Right lobe of liver (tissue), 6 donors: ENCODE measurements at regions not wholly inside any gene's neighbourhood (a gene's known extent, or its start where the extent isn't known, plus 50 kb on each side); places are given as distances from the start of the nearest gene placed in this dataset.
A peak's percentile ranks its signal among the peaks of the same experiment; 100 is the strongest.

Source experiments
- ATAC-seq, 4 donors: fragments of 200-7000 bp; cut with Tn5 transposase; one replicate each; pipeline ENCODE4 v1.9.1; 2020; ENCODE audit warnings: mild to moderate bottlenecking in 4 of 4, moderate library complexity in 4 of 4
- DNase-seq, 3 donors: peaks; one replicate each; pipeline ENCODE4 v3.0.0-alpha.2; 2020
- H3K27ac ChIP-seq, 3 donors: fragments of 200-600 bp; one replicate each; pipeline ENCODE4 v1.8.0; 2022
- H3K27me3 ChIP-seq, 2 donors: fragments of 200-600 bp; one replicate each; pipeline ENCODE4 v1.8.0; 2022
- H3K36me3 ChIP-seq, 4 donors: fragments of 200-600 bp; sonication (generic) in 1 of 4; one replicate each; pipeline versions ENCODE4 v1.5.1 to v1.8.0; 2017 to 2022; ENCODE audit warnings: control low read depth in 1 of 4
- H3K4me1 ChIP-seq, 4 donors: fragments of 200-600 bp; sonication (generic) in 1 of 4; one replicate each; pipeline versions ENCODE4 v1.5.1 to v1.8.0; 2017 to 2022; ENCODE audit warnings: control low read depth in 1 of 4
- H3K4me3 ChIP-seq, 3 donors: fragments of 200-600 bp; one replicate each; pipeline ENCODE4 v1.8.0; 2022
- H3K9me3 ChIP-seq, 4 donors: fragments of 200-600 bp; sonication (generic) in 1 of 4; one replicate each; pipeline versions ENCODE4 v1.5.1 to v1.8.0; 2017 to 2022; ENCODE audit warnings: control low read depth in 1 of 4
- POLR2A ChIP-seq: fragments of 450-650 bp; IDR thresholded peaks from one replicate; pipeline ENCODE4 v1.6.1; 2017; ENCODE audit warnings: antibody characterized with exemption, mild to moderate bottlenecking
- WGBS: methylation state at CpG from one replicate; pipeline ENCODE4 v1.1.6; 2018; ENCODE audit warnings: low coverage, low lambda C conversion rate; ENCODE audit not compliant: insufficient coverage; ENCODE audit errors: missing lambda C conversion rate; 5-methylcytosine and 5-hydroxymethylcytosine counted together
- intact Hi-C, 2 donors: fragments of 100-400 bp; cut with DNase I; formaldehyde crosslinking; loops; one replicate each; pipeline versions ENCODE4 v1.11.2 to v1.14.1; 2022
- TF ChIP-seq, protein P1 (sequence below), 4 donors: fragments of 200-600 bp in 3 of 4; fragments of 450-650 bp in 1 of 4; IDR thresholded peaks; one replicate each; pipeline versions ENCODE4 v1.5.1 to v1.8.0; 2016 to 2022; ENCODE audit warnings: antibody characterized with exemption in 4 of 4, mild to moderate bottlenecking in 2 of 4
- donor health status: DM: no; HTN: yes; CAD: no.
- donor health status: DM: no; HTN: no; CAD: no.
- donor health status: DM: no; HTN: no; CAD: no.
- donor health status: DM: no; HTN: yes; CAD: no.
- donor health status: DM: no; HTN: yes; CAD: no.

DNA sequence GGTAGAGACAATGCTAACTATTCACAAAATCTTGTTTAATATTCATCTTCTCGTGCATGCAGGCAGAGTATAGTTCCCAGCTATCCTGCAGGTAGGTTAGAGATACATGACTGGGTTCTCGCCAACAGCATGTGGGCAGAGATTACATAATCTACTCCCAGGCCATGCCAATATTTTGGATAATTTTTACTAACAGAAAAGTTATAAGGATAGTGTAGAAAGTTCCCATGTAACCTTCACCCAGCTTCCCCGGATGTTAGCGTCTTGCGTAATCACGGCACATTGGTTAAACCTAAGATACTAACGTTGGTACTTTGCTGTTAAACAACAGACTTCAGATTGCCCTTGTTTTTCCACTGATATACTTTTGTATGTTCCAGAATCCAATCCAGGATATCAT, 215.5 kb upstream of the LARGE1 start:
- DNase-seq (peak; percentile 56 to 79 (median 70)), ATAC-seq (peak; percentile 76 to 91 (median 90))

GRCh38 chr22:34150023-34150422, 229.7 kb upstream of the LARGE1 start:
- no peak for DNase-seq
- TF ChIP-seq, protein P1, sequence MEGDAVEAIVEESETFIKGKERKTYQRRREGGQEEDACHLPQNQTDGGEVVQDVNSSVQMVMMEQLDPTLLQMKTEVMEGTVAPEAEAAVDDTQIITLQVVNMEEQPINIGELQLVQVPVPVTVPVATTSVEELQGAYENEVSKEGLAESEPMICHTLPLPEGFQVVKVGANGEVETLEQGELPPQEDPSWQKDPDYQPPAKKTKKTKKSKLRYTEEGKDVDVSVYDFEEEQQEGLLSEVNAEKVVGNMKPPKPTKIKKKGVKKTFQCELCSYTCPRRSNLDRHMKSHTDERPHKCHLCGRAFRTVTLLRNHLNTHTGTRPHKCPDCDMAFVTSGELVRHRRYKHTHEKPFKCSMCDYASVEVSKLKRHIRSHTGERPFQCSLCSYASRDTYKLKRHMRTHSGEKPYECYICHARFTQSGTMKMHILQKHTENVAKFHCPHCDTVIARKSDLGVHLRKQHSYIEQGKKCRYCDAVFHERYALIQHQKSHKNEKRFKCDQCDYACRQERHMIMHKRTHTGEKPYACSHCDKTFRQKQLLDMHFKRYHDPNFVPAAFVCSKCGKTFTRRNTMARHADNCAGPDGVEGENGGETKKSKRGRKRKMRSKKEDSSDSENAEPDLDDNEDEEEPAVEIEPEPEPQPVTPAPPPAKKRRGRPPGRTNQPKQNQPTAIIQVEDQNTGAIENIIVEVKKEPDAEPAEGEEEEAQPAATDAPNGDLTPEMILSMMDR (IDR thresholded peaks at IDR 0.05) = no peak
- TF ChIP-seq POLR2A = no peak
- intact Hi-C loops = no loop called here
- Histone ChIP-seq H3K4me3 (no peak overlapping the region), H3K27ac (peak overlapping the region in 1 of 3 donors; percentile 38), H3K9me3 (no peaks in the 10 kb centered on the region), H3K4me1 (peaks cover 0 to 24% (median 3%) of the 10 kb centered on the region in 4 donors), H3K36me3 (no peaks in the 10 kb centered on the region), H3K27me3 (no peaks in the 10 kb centered on the region)
- peak; percentile 62 to 87 (median 84) for ATAC-seq

More for the DNA sequence above, 215.5 kb upstream of the LARGE1 start:
- intact Hi-C loops = no loop called here
- H3K27me3 ChIP-seq = no peaks in the 10 kb centered on the region
- H3K4me1 ChIP-seq = peaks cover 0 to 9% (median 0%) of the 10 kb centered on the region in 4 donors
- no peak overlapping the region for H3K4me3 ChIP-seq
- H3K36me3 ChIP-seq = no peaks in the 10 kb centered on the region
- H3K9me3 ChIP-seq = no peaks in the 10 kb centered on the region
- TF ChIP-seq POLR2A = no peak
- TF ChIP-seq, protein P1 (IDR thresholded peaks at IDR 0.05) = no peak
- WGBS = 28% methylated on average over 7 of the region's 7 CpGs
- H3K27ac ChIP-seq = peak overlapping the region in 1 of 3 donors; percentile 7

GRCh38 chr22:34159491-34159890, 239.2 kb upstream of the LARGE1 start:
- Histone ChIP-seq H3K27me3 (no peaks in the 10 kb centered on the region), H3K36me3 (no peaks in the 10 kb centered on the region)
- intact Hi-C loops = no loop called here

GRCh38 chr22:34160141-34160783, 240.0 kb upstream of the LARGE1 start:
- Histone ChIP-seq H3K36me3 (no peaks in the 10 kb centered on the region), H3K4me3 (no peak overlapping the region), H3K27me3 (no peaks in the 10 kb centered on the region), H3K4me1 (no peaks in the 10 kb centered on the region), H3K27ac (no peak overlapping the region), H3K9me3 (no peaks in the 10 kb centered on the region)
- TF ChIP-seq POLR2A = no peak
- TF ChIP-seq, protein P1 (IDR thresholded peaks at IDR 0.05) = no peak
- ATAC-seq (no peak), DNase-seq (no peak)
- WGBS = 17% methylated on average over 4 of the region's 4 CpGs
- intact Hi-C loops = no loop called here

More at GRCh38 chr22:34159491-34159890, 239.2 kb upstream of the LARGE1 start:
- Histone ChIP-seq H3K9me3 (no peaks in the 10 kb centered on the region), H3K4me1 (no peaks in the 10 kb centered on the region), H3K27ac (no peak overlapping the region), H3K4me3 (no peak overlapping the region)
- TF ChIP-seq POLR2A = no peak
- TF ChIP-seq, protein P1 (IDR thresholded peaks at IDR 0.05) = no peak
- ATAC-seq (no peak), DNase-seq (no peak)
- 67% methylated on average over 6 of the region's 8 CpGs for WGBS
